ENCODE measurements at regions not wholly inside any gene's neighbourhood (a gene's known extent, or its start where the extent isn't known, plus 50 kb on each side); places are given as distances from the start of the nearest gene placed in this dataset.
"Not testable (repeated sequence)": the region's sequence is repeated elsewhere in the genome, so short reads cannot be mapped to it uniquely, and the experiment has no call there.

- DNase-seq (ENCODE audit: low read depth): no peak
Observed at GRCh38 chr10:130660266-130660665, 524.1 kb downstream of the GLRX3 start.

- no peak for DNase-seq (ENCODE audit: low read depth)
Observed at GRCh38 chr10:130661419-130661818, 525.2 kb downstream of the GLRX3 start.

GRCh38 chr10:130662775-130663174 lies 526.6 kb downstream of the GLRX3 start:
- no peak for DNase-seq (ENCODE audit: low read depth)

GRCh38 chr10:130664526-130664925 lies 528.3 kb downstream of the GLRX3 start:
- no peak for DNase-seq (ENCODE audit: low read depth)

- DNase-seq (ENCODE audit: low read depth): no peak
Observed at GRCh38 chr10:130666215-130666614, 530.0 kb downstream of the GLRX3 start.

- no peak for DNase-seq (ENCODE audit: low read depth)
Observed at GRCh38 chr10:130686689-130687300, 550.6 kb downstream of the GLRX3 start.

GRCh38 chr10:130687566-130687965 lies 551.4 kb downstream of the GLRX3 start:
- no peak for DNase-seq (ENCODE audit: low read depth)

- DNase-seq (ENCODE audit: low read depth): no peak
Observed at GRCh38 chr10:130689743-130690626, 553.8 kb downstream of the GLRX3 start.

- no peak for DNase-seq (ENCODE audit: low read depth)
Observed at GRCh38 chr10:130691776-130692175, 555.6 kb downstream of the GLRX3 start.

- DNase-seq (ENCODE audit: low read depth): no peak
Observed at GRCh38 chr10:130696870-130697269, 560.7 kb downstream of the GLRX3 start.

- DNase-seq (ENCODE audit: low read depth): no peak
Observed at GRCh38 chr10:130707389-130707979, 571.3 kb downstream of the GLRX3 start.

- DNase-seq (ENCODE audit: low read depth): no peak
Observed at GRCh38 chr10:130708465-130709070, 572.4 kb downstream of the GLRX3 start.

- DNase-seq (ENCODE audit: low read depth): no peak
Observed at GRCh38 chr10:130709415-130709814, 573.2 kb downstream of the GLRX3 start.

GRCh38 chr10:130711072-130711471 lies 574.9 kb downstream of the GLRX3 start:
- no peak for DNase-seq (ENCODE audit: low read depth)

GRCh38 chr10:130713135-130713534 lies 576.9 kb downstream of the GLRX3 start:
- no peak for DNase-seq (ENCODE audit: low read depth)

GRCh38 chr10:130713731-130714130 lies 577.5 kb downstream of the GLRX3 start:
- no peak for DNase-seq (ENCODE audit: low read depth)

GRCh38 chr10:130714742-130715467 lies 578.7 kb downstream of the GLRX3 start:
- DNase-seq (ENCODE audit: low read depth): no peak

- DNase-seq (ENCODE audit: low read depth): no peak
Observed at GRCh38 chr10:130715686-130716670, 579.8 kb downstream of the GLRX3 start.

- no peak for DNase-seq (ENCODE audit: low read depth)
Observed at GRCh38 chr10:130717083-130717482, 580.9 kb downstream of the GLRX3 start.

- DNase-seq (ENCODE audit: low read depth): not testable (repeated sequence)
Observed at GRCh38 chr10:130718744-130719447, 582.7 kb downstream of the GLRX3 start.
